ENCODE measurements at regions not wholly inside any gene's neighbourhood (a gene's known extent, or its start where the extent isn't known, plus 50 kb on each side); places are given as distances from the start of the nearest gene placed in this dataset.

DNA sequence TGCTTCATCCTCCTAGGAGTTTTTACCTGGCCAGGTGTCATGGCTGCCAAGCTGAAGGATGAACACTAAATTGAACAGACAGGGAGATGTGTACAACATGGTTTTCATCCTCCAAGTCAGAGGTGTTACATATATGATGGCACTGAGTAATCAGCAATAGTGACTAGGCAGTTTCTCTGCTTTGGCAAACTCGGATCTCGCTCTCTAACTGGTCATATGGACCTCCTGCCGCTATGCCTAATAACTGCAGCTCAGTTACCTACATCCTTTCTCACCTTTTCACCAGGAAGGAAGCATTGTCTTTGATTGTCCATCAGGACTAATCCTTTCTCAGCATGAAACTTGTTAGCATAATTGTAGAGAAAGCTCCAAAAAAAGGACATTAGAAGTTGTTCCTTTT is 175.9 kb upstream of the PLSCR5 start:
- POLR2A ChIA-PET, result no interaction called here
- CTCF ChIA-PET, result no interaction called here
- no peak for DNase-seq (ENCODE audit: extremely low spot score)
- no peak for TF ChIP-seq BHLHE40 (IDR thresholded peaks at IDR 0.05; ENCODE audit: borderline replicate concordance)
- TF ChIP-seq L3MBTL2 (conservative IDR thresholded peaks at IDR 0.05), result no peak
- no peak for TF ChIP-seq LEF1 (IDR thresholded peaks at IDR 0.05; ENCODE audit: borderline replicate concordance)
- no peak for TF ChIP-seq SP1 (IDR thresholded peaks at IDR 0.05)
- TF ChIP-seq, protein P1, sequence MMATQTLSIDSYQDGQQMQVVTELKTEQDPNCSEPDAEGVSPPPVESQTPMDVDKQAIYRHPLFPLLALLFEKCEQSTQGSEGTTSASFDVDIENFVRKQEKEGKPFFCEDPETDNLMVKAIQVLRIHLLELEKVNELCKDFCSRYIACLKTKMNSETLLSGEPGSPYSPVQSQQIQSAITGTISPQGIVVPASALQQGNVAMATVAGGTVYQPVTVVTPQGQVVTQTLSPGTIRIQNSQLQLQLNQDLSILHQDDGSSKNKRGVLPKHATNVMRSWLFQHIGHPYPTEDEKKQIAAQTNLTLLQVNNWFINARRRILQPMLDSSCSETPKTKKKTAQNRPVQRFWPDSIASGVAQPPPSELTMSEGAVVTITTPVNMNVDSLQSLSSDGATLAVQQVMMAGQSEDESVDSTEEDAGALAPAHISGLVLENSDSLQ (IDR thresholded peaks at IDR 0.05), result no peak
- no peak for TF ChIP-seq FOXM1 (IDR thresholded peaks at IDR 0.05; ENCODE audit: borderline replicate concordance)
- TF ChIP-seq NFRKB (IDR thresholded peaks at IDR 0.05), result no peak

DNA sequence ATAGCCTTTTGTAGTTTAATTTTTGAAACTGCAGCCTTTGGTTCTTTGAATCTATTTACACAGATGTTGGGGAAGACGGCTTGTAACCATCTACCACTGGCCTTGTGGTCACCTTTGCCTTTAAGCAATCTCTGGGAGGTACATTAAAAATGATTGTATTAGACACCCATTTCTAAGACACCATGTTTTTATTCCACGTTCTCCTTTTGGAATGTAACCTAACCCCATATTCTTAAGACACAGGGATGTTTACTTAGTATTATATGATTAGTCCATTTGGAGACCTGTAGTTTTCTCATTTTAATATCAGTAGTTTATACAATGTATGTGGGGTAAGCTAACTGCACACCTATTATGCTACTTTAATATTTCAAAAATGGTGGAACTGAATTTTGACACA is 175.1 kb upstream of the PLSCR5 start:
- ChIA-PET CTCF (no interaction called here), POLR2A (no interaction called here)
- TF ChIP-seq CTBP1 (IDR thresholded peaks at IDR 0.05; ENCODE audit: borderline replicate concordance) (no peak), FOXK2 (IDR thresholded peaks at IDR 0.05) (no peak), FOXM1 (IDR thresholded peaks at IDR 0.05; ENCODE audit: borderline replicate concordance) (no peak), HDGF (IDR thresholded peaks at IDR 0.05; ENCODE audit: borderline replicate concordance) (no peak), ARNT (IDR thresholded peaks at IDR 0.05) (no peak), L3MBTL2 (conservative IDR thresholded peaks at IDR 0.05) (no peak), NFRKB (IDR thresholded peaks at IDR 0.05) (no peak)
- TF ChIP-seq, protein P1 (IDR thresholded peaks at IDR 0.05), result no peak
- DNase-seq (ENCODE audit: extremely low spot score), result no peak

DNA sequence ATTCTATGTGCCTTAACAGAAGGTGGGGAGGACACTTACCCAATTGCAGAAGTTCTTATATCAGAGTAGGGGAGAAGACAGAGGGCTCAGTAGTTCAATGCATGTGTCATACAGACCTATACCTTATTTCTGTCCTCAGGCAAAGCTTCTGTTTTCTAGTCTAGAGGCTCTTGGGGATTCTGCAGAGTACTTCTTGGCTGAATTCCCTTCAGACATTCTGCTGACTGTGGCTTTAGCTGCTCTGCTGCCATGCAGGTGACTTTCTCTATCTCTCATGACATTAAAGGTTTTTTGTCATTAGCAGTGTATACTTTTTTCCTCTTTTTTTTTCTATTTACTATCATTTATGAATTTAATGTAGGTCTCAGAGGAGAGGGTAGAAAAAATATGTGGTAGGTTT is 172.8 kb upstream of the PLSCR5 start:
- POLR2A ChIA-PET, result no interaction called here
- no peak for DNase-seq (ENCODE audit: extremely low spot score)
- TF ChIP-seq ELF4 (IDR thresholded peaks at IDR 0.05) (no peak), FOXK2 (IDR thresholded peaks at IDR 0.05) (no peak), NFRKB (IDR thresholded peaks at IDR 0.05) (no peak), ZNF384 (IDR thresholded peaks at IDR 0.05) (no peak), SP1 (IDR thresholded peaks at IDR 0.05) (no peak), LEF1 (IDR thresholded peaks at IDR 0.05; ENCODE audit: borderline replicate concordance) (no peak)
- CTCF ChIA-PET, result no interaction called here

DNA sequence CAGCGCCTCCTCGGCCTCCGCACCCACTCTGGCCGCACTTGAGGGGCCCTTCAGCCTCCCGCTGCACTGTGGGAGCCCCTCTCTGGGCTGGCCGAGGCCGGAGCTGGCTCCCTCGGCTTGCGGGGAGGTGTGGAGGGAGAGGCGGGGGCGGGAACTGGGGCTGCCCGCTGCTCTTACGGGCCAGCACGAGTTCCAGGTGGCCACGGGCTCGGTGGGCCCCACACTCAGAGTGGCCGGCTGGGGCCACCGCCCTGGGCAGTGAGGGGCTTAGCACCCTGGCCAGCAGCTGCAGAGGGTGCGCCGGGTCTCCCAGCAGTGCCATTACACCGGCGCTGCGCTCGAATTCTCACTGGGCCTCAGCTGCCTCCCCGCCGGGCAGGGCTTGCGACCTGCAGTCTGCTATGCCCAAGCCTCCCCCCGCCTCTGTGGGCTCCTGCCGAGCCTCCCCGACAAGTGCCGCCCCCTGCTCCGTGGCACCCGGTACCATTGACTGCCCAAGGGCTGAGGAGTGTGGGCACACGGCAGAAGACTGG is 167.1 kb upstream of the PLSCR5 start:
- DNase-seq (ENCODE audit: extremely low spot score), result no peak
- TF ChIP-seq ZNF384 (IDR thresholded peaks at IDR 0.05) (no peak), ARNT (IDR thresholded peaks at IDR 0.05) (no peak), BHLHE40 (IDR thresholded peaks at IDR 0.05; ENCODE audit: borderline replicate concordance) (no peak), HDGF (IDR thresholded peaks at IDR 0.05; ENCODE audit: borderline replicate concordance) (no peak), CTBP1 (IDR thresholded peaks at IDR 0.05; ENCODE audit: borderline replicate concordance) (no peak), SUZ12 (IDR thresholded peaks at IDR 0.05) (no peak), FOXA1 (IDR thresholded peaks at IDR 0.05) (no peak)
- TF ChIP-seq, protein P1 (IDR thresholded peaks at IDR 0.05), result no peak
- ChIA-PET POLR2A (no interaction called here), CTCF (no interaction called here)

DNA sequence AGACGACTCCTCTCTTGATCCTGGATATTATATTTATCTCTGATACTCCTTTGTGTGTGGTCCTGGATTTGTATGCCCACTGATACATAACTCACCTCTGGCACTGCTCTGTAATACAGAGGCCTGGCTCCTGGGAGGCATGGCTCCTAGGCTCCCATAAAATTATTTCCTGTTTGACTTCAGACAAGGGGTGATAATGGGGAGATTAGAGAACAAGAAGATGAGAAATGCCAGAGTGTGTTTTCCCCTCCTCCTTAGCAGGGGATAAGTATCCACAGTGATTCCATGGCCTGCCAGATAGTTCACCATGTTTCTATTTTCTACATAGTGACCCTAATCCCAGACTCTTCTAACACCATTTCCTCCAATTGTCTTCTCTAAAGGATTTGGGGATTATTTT is 165.7 kb upstream of the PLSCR5 start:
- no peak for DNase-seq (ENCODE audit: extremely low spot score)
- TF ChIP-seq, protein P1 (IDR thresholded peaks at IDR 0.05), result no peak
- no peak for TF ChIP-seq HDGF (IDR thresholded peaks at IDR 0.05; ENCODE audit: borderline replicate concordance)
- no peak for TF ChIP-seq ZNF384 (IDR thresholded peaks at IDR 0.05)
- no peak for TF ChIP-seq SUZ12 (IDR thresholded peaks at IDR 0.05)
- TF ChIP-seq L3MBTL2 (conservative IDR thresholded peaks at IDR 0.05), result no peak
- CTCF ChIA-PET, result no interaction called here
- POLR2A ChIA-PET, result no interaction called here

DNA sequence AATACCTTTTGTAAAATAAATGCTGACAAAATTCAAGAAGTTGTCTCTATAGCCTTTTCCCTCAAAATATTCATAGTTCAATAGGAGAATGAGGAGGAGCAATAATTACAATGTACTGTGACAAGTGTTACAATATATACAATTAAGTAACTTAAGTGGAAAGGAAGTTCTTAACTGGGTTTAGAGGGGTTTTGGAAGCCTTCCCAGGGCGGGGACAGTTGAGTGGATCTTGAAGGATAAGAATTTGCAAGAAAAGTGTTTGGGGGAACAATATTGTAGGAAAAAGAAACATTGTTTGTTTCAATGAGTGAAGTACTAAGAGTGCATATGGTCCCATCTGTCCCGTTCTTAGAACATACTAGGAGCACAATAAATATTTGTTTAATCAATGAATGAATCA is 165.2 kb upstream of the PLSCR5 start:
- ChIA-PET POLR2A (no interaction called here), CTCF (no interaction called here)
- no peak for DNase-seq (ENCODE audit: extremely low spot score)
- no peak for TF ChIP-seq BHLHE40 (IDR thresholded peaks at IDR 0.05; ENCODE audit: borderline replicate concordance)

DNA sequence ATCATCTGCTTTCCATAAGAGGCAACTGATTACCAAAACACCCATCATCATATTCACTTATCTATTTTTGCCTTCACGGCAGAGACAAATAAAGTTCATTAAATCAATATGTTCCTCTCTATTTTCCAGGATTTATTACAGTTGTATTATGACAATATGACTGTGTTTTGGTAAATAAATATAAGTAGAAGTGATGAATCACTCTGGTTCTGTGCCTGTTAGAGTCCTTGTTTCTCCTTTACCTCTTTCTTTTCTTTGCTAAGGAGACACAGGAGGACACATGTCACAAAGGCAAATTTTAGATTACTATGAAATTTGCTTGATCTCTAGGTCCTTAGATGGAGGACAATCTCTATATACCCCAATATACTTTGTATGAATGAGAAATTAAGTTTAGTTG is 152.6 kb upstream of the PLSCR5 start:
- CTCF ChIA-PET, result no interaction called here
- DNase-seq (ENCODE audit: extremely low spot score), result no peak
- no peak for TF ChIP-seq BHLHE40 (IDR thresholded peaks at IDR 0.05; ENCODE audit: borderline replicate concordance)
- no peak for TF ChIP-seq LEF1 (IDR thresholded peaks at IDR 0.05; ENCODE audit: borderline replicate concordance)
- no peak for TF ChIP-seq CTBP1 (IDR thresholded peaks at IDR 0.05; ENCODE audit: borderline replicate concordance)
- TF ChIP-seq ZNF384 (IDR thresholded peaks at IDR 0.05), result no peak
- TF ChIP-seq ELF4 (IDR thresholded peaks at IDR 0.05), result no peak
- TF ChIP-seq HDGF (IDR thresholded peaks at IDR 0.05; ENCODE audit: borderline replicate concordance), result no peak
- no peak for TF ChIP-seq FOXA1 (IDR thresholded peaks at IDR 0.05)
- no peak for TF ChIP-seq ARNT (IDR thresholded peaks at IDR 0.05)
- no peak for TF ChIP-seq FOXM1 (IDR thresholded peaks at IDR 0.05; ENCODE audit: borderline replicate concordance)
- no peak for TF ChIP-seq NFRKB (IDR thresholded peaks at IDR 0.05)
- TF ChIP-seq TARDBP (IDR thresholded peaks at IDR 0.05), result no peak
- no peak for TF ChIP-seq L3MBTL2 (conservative IDR thresholded peaks at IDR 0.05)
- no peak for TF ChIP-seq FOXK2 (IDR thresholded peaks at IDR 0.05)
- TF ChIP-seq, protein P1 (IDR thresholded peaks at IDR 0.05), result no peak
- TF ChIP-seq SP1 (IDR thresholded peaks at IDR 0.05), result no peak
- TF ChIP-seq SUZ12 (IDR thresholded peaks at IDR 0.05), result no peak
- POLR2A ChIA-PET, result no interaction called here

All from HEK293T (cell line).